BE2C (cell line): ENCODE measurements at regions not wholly inside any gene's neighbourhood (a gene's known extent, or its start where the extent isn't known, plus 50 kb on each side); places are given as distances from the start of the nearest gene placed in this dataset.

Source experiments
- DNase-seq: peaks from one replicate; pipeline ENCODE4 v3.0.0-alpha.2; 2020
- H3K27me3 ChIP-seq: fragments of 250-450 bp; sonication (Bioruptor Pico); 2 replicates; pipeline ENCODE4 v1.5.1; 2020; ENCODE audit warnings: mild to moderate bottlenecking
- H3K36me3 ChIP-seq: fragments of 250-450 bp; sonication (Bioruptor Pico); 2 replicates; pipeline ENCODE4 v1.5.1; 2020; ENCODE audit warnings: mild to moderate bottlenecking
- H3K4me1 ChIP-seq: fragments of 250-450 bp; sonication (Bioruptor Pico); 2 replicates; pipeline ENCODE4 v1.5.1; 2020
- H3K4me3 ChIP-seq: 2 replicates; pipeline ENCODE4 v1.5.1; 2011; ENCODE audit warnings: low read depth, low read length
- H3K9me3 ChIP-seq: fragments of 250-450 bp; sonication (Bioruptor Pico); 2 replicates; pipeline ENCODE4 v1.5.1; 2020
- CTCF ChIP-seq: IDR thresholded peaks from 2 replicates; pipeline ENCODE4 v1.5.1; 2012; ENCODE audit warnings: mild to moderate bottlenecking, low read depth, low read length

GRCh38 chr12:83821967-83822366 lies 1090.6 kb downstream of the SLC6A15 start:
- Histone ChIP-seq H3K36me3 (no peaks in the 10 kb centered on the region), H3K4me1 (no peaks in the 10 kb centered on the region; the same call in 1 of the 2 replicates), H3K4me3 (no peak overlapping the region), H3K27me3 (no peaks in the 10 kb centered on the region), H3K9me3 (no peaks in the 10 kb centered on the region)
- DNase-seq = no peak
- TF ChIP-seq CTCF = no peak

GRCh38 chr12:83818881-83819280 lies 1093.7 kb downstream of the SLC6A15 start:
- Histone ChIP-seq H3K36me3 (no peaks in the 10 kb centered on the region), H3K9me3 (no peaks in the 10 kb centered on the region), H3K4me3 (no peak overlapping the region), H3K27me3 (no peaks in the 10 kb centered on the region), H3K4me1 (no peaks in the 10 kb centered on the region; the same call in 1 of the 2 replicates)
- peak; percentile 50 for DNase-seq
- no peak for TF ChIP-seq CTCF

DNA sequence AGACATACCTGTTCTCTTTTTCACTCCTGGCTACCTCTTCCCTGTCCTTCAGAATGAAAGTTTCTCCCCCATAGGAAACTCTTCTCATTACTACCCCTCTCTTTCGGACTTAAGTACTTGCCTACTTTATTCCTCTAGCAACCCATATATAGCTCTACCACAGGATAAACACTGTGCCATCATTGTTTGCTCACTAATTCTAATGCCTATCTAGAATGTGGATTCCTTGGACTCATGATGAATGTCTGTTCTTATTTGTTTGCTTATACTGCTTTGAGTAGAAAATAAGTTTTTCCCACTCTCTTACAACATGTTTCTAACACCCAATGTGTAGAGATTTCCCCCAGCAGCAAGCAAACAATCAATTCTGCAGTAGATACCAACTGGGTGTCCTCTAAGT lies 1094.9 kb downstream of the SLC6A15 start:
- no peaks in the 10 kb centered on the region for H3K36me3 ChIP-seq
- no peaks in the 10 kb centered on the region; the same call in 1 of the 2 replicates for H3K4me1 ChIP-seq
- H3K27me3 ChIP-seq = no peaks in the 10 kb centered on the region
- no peak for DNase-seq
- no peaks in the 10 kb centered on the region for H3K9me3 ChIP-seq
- no peak overlapping the region for H3K4me3 ChIP-seq
- TF ChIP-seq CTCF = no peak

- H3K4me3 ChIP-seq = no peak overlapping the region
- no peaks in the 10 kb centered on the region for H3K36me3 ChIP-seq
- no peaks in the 10 kb centered on the region for H3K27me3 ChIP-seq
- no peaks in the 10 kb centered on the region for H3K4me1 ChIP-seq
- H3K9me3 ChIP-seq = no peaks in the 10 kb centered on the region
- TF ChIP-seq CTCF = no peak
- DNase-seq = no peak
These were observed 1104.0 kb downstream of the SLC6A15 start for GRCh38 chr12:83808591-83808990.

DNA sequence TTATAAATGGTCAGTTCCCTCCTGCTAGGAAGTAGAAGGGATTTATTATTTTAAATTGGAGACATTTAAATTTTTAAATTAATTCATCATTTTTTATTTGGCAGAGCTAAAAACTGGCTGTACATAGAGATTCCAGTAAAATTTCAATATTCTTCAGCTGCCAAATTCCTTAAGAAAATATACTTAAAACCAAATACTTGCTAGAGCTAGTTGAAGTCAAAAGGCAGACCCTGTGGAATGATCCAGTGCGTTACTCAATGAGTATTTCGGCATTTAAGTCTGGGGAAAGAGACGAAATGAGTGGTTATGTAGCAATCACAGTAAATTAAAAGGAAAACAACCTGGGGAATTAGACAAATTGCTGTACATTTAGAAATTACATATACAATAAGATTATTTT lies 1104.7 kb downstream of the SLC6A15 start:
- TF ChIP-seq CTCF = no peak
- H3K36me3 ChIP-seq = no peaks in the 10 kb centered on the region
- DNase-seq = no peak
- H3K4me3 ChIP-seq = no peak overlapping the region
- H3K9me3 ChIP-seq = no peaks in the 10 kb centered on the region
- H3K27me3 ChIP-seq = no peaks in the 10 kb centered on the region
- H3K4me1 ChIP-seq = no peaks in the 10 kb centered on the region

- no peak for DNase-seq
- Histone ChIP-seq H3K4me1 (no peaks in the 10 kb centered on the region), H3K36me3 (no peaks in the 10 kb centered on the region), H3K9me3 (no peaks in the 10 kb centered on the region), H3K27me3 (no peaks in the 10 kb centered on the region), H3K4me3 (no peak overlapping the region)
- no peak for TF ChIP-seq CTCF
These were observed 1106.7 kb downstream of the SLC6A15 start for GRCh38 chr12:83805873-83806272.
